ENCODE measurements at regions not wholly inside any gene's neighbourhood (a gene's known extent, or its start where the extent isn't known, plus 50 kb on each side); places are given as distances from the start of the nearest gene placed in this dataset.
"Not testable (repeated sequence)": the region's sequence is repeated elsewhere in the genome, so short reads cannot be mapped to it uniquely, and the experiment has no call there.

DNA sequence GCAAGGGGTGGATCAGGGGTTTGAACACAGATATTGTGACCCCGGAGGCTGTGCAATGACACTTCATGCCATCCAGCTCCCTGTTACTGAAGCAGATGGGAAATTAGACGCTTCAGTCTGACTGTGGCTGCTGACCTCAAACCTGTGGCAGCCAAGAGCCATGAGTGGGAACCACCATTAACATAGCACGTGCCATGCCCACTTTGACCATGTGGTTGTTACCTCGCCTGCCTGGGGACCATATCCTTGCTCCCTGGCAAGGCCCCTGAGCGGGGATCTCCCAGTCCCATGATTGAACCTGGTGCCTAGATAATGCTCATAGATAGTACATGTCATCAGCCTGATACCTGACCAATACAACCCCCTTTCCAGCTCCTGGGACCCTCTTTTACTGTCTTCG, 68.9 kb downstream of the CYP26B1 start:
- DNase-seq (ENCODE audit: low spot score) = no peak

DNA sequence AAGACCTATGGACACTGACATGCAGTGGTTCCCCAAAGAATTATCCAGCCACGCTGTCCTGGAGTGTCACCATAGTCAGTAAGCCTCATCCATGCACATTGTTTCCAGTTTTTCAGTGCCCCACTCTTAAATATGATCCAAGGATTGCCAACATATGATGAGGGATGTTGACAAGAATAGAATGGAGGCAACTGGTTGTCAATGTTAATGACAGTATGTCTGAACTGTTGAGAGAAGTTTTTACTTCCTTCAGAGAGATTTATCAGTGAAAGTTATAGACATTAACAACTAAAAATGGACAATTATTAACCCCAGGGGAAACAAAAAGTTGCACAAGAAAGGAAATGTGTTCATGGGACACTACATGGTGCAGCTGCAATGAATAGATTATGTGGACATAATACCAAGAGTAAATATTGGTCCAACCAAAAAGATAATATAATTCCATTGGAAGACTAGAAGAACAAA, 69.9 kb downstream of the CYP26B1 start:
- no peak for DNase-seq (ENCODE audit: low spot score)

DNA sequence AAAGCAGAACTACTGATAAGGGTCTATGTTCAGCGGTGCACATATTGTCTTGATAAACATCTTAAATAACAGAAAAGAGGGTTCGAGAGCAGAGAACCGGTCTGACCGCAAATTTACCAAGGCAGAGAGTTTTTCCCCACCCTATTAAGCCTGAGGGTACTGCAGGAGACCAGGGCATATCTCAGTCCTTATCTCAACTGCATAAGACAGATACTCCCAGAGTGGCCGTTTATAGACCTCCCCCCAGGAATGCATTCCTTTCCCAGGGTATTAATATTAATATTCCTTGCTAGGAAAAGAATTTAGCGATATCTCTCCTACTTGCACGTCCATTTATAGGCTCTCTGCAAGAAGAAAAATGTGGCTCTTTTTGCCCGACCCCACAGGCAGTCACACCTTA, 74.3 kb downstream of the CYP26B1 start:
- not testable (repeated sequence) for DNase-seq (ENCODE audit: low spot score)

DNA sequence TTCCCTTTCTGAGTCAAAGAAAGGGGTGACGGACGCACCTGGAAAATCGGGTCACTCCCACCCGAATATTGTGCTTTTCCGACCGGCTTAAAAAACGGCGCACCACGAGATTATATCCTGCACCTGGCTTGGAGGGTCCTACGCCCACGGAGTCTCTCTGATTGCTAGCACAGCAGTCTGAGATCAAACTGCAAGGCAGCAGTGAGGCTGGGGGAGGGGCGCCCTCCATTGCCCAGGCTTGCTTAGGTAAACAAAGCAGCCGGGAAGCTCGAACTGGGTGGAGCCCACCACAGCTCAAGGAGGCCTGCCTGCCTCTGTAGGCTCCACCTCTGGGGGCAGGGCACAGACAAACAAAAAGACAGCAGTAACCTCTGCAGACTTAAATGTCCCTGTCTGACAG, 83.5 kb downstream of the CYP26B1 start:
- DNase-seq (ENCODE audit: low spot score) = not testable (repeated sequence)

DNA sequence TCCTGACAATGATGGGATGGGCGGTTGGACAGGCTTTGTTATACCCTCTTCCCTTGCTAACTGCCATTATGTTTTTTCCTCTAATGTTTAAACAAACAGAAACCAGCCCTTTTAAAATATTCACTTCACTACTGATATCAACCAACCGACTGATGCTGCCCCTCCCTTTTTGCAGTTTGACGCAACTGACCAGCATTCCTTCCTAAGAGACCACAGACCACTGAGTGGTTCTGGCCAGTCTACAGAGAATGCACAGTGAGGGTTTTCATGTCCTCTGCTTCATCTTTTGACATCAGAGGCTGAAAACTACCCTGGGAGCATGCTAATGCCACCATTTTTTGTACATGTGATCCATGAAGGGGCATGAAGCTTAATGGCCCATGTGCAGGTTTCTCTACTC, 85.3 kb downstream of the CYP26B1 start:
- DNase-seq (ENCODE audit: low spot score) = no peak

DNA sequence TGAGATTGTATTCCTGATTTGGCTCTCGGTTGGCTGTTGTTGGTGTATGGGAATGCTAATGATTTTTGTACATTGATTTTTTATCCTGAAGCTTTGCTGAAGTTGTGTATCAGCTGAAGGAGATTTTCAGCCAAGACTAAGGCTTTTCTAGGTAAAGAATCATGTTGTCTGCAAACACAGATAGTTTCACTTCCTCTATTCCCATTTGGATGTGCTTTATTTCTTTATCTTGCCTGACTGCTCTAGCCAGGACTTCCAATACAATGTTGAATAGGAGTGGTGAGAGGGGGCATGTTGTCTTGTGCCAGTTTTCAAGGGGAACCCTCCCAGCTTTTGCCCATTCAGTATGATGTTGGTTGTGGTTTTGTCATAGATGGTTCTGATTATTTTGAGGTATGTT, 90.4 kb downstream of the CYP26B1 start:
- DNase-seq (ENCODE audit: low spot score) = no peak

DNA sequence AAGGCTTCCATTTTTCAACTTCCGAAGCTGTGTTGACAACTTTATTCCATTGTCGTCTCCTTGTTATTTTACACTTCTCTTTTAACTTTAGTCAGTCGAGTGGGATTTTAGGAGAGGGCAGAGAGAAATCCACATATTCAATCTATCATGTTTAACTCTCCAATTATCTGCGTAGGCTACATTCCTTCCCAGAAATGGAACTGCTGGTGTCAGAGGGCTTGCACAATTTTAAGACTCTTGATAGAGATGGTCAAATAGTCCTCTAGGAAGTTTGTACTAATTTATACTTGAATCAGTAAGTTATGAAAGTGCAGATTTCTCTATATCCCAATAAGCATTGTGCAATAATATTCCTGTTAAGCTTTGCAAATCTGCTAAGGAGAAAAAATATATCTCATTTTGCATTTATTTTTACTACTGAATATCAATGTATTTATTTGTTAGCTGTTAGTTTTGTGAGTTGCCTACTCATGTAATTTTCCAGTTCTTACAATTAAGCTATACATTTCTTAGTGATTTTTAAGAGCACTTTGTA, 95.6 kb downstream of the CYP26B1 start:
- DNase-seq (ENCODE audit: low spot score) = no peak

DNA sequence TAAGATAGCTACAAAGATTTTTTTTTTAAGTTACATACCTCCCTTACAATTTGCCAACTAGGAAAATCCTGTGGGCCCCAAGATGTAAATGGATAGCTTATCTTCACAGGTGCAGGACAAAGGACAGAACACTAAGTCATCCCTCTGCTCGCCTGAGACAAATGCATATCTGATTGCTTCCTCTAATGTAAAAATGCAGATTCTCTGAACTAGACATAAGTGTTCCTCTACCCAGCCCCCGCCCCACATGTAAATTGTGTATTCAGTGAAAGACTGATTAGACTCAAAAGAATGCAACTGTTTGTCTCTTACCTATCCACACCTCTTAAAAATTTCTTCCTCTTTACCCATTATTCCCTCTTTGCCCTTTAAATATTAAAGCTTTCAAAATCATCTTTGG, 96.5 kb downstream of the CYP26B1 start:
- no peak for DNase-seq (ENCODE audit: low spot score)

DNA sequence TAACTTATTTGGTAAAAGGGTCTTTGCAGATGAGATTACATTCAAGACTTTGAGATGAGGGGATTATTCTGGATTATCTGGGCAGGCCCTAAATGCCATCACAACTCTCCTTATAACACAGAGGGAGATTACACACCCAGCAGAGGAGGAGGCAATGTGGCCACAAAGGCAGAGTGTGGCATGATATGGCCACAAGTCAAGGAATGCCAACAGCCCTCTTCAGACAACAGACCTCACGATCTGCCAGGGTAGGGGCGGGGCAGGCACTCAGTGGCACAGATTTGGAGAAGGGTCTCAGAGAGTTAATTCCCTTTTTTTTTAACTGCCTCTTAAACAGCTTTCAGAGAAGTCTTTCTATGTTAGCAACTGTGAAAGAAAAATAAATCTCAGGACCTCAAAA, 96.9 kb downstream of the CYP26B1 start:
- DNase-seq (ENCODE audit: low spot score) = no peak

DNA sequence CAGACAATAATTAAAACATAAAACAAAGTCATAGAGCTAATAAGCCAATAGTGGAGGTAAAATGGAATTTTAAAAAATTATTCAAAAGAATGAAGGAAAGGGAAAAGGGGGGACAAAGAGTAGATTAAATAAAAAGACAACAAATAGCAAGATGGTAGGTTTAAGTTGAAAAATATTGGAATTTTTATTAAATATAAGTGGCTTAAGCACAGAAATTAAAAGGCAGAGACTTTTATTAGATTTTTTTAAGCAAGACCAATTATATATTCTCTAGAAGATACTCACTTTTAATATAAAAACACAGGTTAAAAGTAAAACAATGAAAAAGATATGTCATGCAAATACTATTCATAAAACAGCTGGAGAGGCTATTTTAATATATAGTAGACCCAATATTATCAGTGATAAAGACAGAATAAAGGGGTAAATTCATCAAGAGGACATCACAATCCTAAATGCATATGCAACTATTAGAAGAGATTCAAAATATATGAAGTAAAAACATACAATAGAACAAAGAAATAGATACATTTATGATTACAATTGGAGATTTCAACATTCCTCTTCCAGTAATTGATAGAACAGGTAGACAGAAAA, 98.7 kb downstream of the CYP26B1 start:
- DNase-seq (ENCODE audit: low spot score) = no peak

DNA sequence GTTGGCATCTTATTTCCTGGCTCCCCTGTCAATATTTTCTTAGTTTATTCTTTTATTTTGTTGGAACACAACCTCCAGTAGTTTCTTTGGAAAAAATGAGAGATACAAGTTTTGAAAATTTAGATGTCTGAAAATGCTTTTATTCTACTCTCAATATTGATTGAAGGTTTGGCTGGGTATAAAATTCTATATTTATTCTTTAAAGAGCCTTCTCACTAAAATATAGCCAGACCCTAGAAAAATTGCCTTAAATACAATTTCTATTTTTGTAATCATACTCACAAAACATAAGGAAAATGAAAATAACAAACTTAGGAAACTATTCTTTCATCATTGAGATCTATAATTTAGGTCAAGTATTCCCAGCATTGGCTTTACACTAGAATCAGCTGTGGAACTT, 103.7 kb downstream of the CYP26B1 start:
- no peak for DNase-seq (ENCODE audit: low spot score)

DNA sequence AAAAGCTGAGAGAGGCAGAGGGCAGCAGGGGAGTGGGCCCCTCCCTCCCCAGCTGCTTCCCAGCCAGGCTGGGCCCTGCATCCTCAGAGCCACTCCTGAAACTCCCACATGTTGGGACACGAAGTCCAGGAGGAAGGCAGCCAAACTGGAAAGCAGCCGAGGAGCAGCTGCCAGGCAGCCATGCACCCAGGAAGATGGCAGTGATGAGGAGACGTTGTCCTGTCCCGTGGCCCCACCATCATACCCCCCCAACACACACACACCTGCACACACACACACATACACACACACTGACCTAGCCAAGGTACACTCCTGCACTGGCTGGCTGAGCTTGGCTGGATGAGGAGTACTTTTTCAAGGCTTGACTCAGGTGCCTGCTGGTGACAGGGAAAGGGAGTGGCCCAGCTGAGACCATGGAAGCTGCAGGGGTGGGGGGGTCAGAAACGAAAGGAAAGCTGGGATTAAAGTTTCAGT, 106.0 kb downstream of the CYP26B1 start:
- DNase-seq (ENCODE audit: low spot score) = no peak

DNA sequence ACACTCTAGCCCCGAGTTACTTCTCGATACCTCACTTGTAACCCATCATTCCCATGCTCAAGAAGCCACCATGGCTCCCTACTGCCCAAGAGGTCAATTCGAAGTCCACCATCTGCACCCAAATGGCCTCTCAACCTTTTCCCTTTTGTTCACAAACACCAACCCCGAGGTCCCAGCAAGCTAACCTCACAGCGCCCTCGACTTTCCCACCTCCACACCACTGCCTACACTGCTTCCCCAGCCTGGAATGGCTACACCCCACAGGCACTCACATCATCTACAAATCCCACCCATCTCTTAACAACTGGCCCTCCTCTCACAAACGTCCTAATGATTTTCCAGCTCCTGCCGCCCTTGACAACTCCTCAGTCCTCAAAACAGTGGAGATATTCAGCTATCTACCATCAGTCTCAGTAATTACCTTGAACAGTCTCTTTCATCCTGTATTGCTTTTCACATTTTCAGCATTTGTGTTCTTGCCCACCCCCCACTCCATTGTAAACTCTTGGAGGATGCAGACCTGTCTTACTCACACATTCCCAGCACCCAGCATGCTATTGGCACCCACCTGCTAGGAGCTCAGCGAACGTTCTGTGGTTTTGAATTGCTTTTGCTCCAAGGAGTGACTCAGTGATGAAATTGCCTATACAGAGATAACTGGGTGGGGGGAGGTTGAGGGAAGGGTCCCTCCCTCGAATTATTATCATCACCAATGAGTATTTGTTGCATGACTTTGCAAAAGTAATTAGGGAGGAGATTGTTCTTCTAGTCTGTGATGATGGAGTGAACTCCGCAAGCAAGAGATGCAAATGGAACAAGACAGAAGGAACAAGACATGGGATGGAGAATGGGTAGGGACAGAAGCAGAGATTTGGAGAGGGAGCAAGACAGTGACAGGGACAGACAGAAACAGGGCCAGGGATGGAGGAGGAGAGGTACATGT, 106.8 kb downstream of the CYP26B1 start:
- no peak for DNase-seq (ENCODE audit: low spot score)

DNA sequence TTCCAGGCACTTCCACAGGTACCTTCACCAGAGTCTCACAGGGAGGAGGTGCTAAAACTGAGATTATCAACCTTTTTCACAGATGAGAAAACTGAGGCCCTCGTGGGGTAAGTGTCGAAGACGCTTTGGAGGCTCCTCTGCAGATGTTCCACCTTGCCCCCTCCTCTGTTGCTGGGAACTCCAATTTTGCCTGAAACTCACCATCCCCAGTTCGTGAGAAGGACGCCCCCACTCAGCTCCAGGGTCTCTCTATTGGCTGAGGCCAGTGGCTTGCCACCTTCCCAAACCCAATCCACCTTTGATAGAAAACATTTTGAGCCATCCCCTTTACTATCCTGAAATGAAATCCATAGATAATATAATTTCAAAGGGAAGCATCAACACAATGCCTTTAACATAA, 109.1 kb downstream of the CYP26B1 start:
- DNase-seq (ENCODE audit: low spot score) = no peak

DNA sequence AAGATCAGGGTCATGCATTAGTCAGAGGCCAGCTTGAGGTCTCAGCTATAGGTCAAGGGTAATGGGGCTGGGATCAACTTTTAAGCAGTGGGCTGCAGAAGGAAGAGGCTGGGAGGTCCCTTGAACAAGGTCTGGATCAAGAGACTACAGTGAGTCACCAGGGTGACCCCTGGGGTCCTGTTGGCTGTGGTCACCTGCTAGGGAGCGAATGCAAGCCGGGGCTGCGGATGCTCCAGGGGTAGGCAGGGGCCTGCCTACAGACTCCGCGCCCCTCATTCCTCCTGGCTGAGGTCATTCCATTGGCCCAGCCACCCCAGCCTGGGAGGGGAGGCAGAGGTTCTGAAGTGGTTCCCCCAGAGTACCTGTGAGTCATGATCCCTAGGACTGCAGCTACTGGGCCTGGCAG, 110.4 kb downstream of the CYP26B1 start:
- no peak for DNase-seq (ENCODE audit: low spot score)

DNA sequence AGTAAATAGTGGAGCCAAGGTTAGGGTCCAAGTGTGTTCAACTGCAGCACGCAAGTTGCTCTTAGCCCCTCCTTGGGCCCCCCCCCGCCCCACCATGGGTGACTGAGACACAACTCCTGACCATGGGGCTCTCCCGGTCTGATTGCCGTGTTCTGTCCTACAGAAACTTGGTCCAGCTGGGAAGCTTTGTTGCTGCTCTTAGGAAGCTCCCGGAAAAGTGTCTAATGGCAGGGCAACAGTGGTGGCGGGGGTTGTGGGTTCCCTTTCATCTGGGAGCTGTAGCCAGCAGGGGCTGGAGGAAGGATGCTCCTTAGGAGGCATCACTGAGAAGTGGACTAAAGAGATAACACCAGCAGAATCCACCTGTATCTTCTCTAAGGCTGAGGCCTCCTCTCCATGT, 111.1 kb downstream of the CYP26B1 start:
- DNase-seq (ENCODE audit: low spot score) = no peak

DNA sequence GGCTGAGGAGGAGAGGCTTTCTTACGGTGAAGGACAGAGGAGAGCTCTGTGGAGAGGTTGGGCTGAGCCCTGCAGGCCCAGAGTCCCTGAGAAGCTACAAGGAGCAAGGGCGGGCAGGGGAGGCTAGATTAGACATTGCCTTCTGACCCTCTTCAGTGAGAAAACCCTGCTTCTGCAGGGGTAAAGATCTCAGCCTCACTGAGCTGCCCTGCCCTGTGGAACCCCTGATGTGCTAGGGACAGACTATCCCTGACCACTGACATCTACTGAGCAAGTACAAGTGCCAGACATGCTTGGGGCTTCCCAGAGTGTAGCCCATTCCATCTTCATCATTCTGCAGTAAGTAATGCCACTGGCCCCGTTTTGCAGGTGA, 111.5 kb downstream of the CYP26B1 start:
- no peak for DNase-seq (ENCODE audit: low spot score)

DNA sequence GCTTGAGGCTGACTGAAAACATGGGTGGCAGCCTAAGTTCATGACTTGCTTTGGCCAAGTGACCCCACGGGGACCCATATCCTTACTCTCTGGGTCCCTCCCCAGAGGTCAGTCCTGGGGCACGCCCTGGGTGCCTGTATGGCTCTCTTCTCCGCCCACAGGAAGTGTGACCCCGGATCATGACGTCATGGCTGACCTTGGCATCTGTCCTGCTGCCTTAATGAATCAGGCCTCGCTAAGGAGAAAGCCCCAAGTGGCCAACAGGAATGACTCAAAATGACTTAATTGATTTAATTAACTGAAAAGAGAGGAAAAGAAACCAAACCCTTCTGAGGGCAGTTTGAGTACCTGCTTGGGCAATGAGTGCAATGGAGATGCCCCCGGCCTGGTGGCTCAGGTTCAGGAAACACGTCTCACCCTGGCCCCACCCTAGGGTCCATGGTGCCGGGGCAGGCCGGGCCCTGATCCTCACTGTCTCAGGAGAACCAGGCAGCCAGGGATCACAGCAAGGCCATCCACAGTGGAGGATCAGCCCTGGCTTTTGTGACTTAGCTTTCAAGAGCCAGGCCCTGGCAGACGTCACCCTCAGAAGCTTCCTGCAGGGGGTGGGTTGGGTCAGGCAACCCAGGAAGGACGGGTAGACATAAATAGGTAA, 112.0 kb downstream of the CYP26B1 start:
- DNase-seq (ENCODE audit: low spot score) = no peak

DNA sequence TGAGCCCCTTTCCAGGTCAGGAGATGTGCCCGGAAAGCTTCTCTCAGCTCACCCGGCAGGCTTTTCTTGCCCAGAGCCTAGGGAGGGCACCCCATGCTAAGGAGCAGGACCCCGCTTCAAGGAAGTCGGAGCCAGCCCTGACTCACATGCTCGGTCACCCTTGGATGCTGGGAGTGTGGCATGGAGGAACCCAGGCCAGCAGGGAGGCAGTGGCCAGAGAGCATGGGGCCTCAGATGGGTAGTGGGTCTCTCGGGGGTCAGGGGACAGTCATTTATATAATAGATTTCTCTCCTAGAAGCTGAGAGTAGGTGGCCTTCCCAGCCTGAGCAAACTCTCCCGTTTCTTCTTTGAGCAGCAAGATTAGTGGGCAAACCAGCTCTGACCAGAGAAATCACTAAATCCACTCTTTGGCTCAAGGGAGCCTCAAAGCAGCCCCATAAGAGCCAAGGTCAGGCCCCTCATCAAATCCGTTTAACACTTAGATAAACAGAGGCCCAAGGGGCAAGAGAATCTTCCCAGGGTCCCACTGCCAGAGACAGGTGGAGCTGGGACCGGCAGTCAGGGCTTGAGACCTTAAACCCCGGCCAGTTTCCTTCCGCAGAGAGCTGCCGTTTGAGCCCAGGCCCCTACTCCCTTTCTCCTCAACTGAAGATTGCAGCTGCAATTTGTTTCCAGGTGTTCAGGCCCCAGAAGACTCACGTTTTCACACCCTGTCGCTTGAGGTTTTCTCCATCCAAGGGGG, 113.1 kb downstream of the CYP26B1 start:
- no peak for DNase-seq (ENCODE audit: low spot score)

DNA sequence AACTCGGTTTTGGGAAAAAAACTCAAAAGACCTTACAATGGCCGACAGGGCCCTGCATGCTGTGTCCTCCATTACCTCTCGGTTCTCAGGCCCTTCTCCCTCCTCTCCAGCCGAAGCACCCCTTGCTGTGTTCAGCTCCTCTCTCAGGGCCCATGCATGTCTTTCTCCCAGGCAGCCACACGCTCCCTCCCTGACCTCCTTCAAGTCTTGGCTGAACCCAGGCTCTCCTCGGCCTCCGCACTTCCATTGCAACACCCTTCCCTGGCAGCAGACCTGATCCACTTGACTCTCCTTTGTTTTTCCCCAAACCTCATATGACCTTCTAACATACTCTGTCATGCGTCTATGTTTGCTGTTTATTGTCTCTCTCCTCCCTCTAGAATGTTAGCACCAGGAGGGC, 114.0 kb downstream of the CYP26B1 start:
- DNase-seq (ENCODE audit: low spot score) = no peak

DNA sequence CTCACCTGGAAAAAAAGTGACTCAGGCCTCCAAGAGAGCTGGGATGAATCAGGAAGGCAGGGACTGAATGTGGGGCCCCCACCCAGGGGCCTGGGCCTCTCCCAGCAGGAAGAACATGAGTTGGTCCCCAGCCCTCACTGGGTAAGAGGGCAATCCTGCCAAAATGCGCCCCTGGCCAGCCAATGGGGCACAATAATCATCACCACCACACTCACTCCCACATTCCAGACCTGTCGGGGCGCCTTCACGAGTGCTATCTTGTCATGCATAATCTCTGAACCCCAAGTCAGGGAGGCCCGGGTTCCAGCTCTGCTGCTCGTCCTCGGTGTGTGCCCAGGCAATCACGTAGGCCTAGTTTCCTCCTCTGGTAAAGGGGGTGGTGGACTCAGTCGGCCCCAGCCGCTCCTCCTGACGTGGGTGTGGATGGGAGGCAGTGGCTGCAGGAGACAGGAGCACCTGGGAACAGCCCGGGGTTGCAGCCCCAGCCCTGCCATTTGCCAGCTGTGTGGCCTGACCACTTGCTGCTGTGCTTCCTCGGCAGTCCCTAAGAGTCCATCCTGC, 115.1 kb downstream of the CYP26B1 start:
- no peak for DNase-seq (ENCODE audit: low spot score)
